ENCODE measurements at regions not wholly inside any gene's neighbourhood (a gene's known extent, or its start where the extent isn't known, plus 50 kb on each side); places are given as distances from the start of the nearest gene placed in this dataset.

DNA sequence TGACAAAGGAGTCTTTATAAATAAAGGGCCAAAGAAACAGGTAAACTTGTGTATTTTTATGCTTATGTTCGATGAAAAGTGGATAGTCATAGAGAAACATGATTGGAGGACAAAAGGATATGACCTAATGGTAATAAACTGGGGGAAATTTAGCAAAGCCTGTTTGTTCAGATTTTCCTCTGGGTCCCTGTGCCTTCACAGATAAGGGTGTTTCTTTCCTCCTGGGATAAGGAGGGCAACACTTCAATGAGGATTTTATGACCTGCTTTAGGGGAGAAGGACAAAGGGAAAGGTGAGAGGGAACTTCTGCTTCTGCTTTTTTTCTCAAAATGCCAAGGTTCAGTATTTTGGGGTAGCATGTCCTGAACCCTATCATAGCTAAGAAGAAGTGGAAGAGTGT lies 531.3 kb upstream of the ALCAM start:
- TF ChIP-seq, protein P1, sequence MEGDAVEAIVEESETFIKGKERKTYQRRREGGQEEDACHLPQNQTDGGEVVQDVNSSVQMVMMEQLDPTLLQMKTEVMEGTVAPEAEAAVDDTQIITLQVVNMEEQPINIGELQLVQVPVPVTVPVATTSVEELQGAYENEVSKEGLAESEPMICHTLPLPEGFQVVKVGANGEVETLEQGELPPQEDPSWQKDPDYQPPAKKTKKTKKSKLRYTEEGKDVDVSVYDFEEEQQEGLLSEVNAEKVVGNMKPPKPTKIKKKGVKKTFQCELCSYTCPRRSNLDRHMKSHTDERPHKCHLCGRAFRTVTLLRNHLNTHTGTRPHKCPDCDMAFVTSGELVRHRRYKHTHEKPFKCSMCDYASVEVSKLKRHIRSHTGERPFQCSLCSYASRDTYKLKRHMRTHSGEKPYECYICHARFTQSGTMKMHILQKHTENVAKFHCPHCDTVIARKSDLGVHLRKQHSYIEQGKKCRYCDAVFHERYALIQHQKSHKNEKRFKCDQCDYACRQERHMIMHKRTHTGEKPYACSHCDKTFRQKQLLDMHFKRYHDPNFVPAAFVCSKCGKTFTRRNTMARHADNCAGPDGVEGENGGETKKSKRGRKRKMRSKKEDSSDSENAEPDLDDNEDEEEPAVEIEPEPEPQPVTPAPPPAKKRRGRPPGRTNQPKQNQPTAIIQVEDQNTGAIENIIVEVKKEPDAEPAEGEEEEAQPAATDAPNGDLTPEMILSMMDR (IDR thresholded peaks at IDR 0.05): no peak
- TF ChIP-seq POLR2A (IDR thresholded peaks at IDR 0.05): no peak
